ENCODE measurements at regions not wholly inside any gene's neighbourhood (a gene's known extent, or its start where the extent isn't known, plus 50 kb on each side); places are given as distances from the start of the nearest gene placed in this dataset.

GRCh38 chr6:133001040-133001565 is 186.7 kb downstream of the RPS12 start:
- Histone ChIP-seq H3K79me2 (ENCODE audit: insufficient read depth, low read length) (no peaks in the 10 kb centered on the region), H3K4me3 (ENCODE audit: low read length, poor library complexity, severe bottlenecking) (no peak overlapping the region), H3K27me3 (ENCODE audit: insufficient read depth, low read length, poor library complexity, severe bottlenecking) (no peaks in the 10 kb centered on the region), H2AFZ (ENCODE audit: low read length) (no peak overlapping the region), H3K9me3 (ENCODE audit: insufficient read depth, low read depth, low read length) (no peaks in the 10 kb centered on the region), H3F3A (ENCODE audit: low read depth) (no peaks in the 10 kb centered on the region), H3K36me3 (ENCODE audit: insufficient read depth, low read length) (no peaks in the 10 kb centered on the region), H4K20me1 (ENCODE audit: insufficient read depth, low read length, poor library complexity, severe bottlenecking) (no peaks in the 10 kb centered on the region), H3K4me1 (ENCODE audit: insufficient read depth, low read length, poor library complexity, severe bottlenecking) (no peaks in the 10 kb centered on the region), H3K4me2 (ENCODE audit: low read depth, low read length, poor library complexity, severe bottlenecking) (no peak overlapping the region), H3K9me2 (replicated peaks; ENCODE audit: low read depth, low read length) (no peaks in the 10 kb centered on the region), H3K9ac (ENCODE audit: low read depth, low read length, poor library complexity, severe bottlenecking) (no peak overlapping the region)
- TF ChIP-seq CTCF (conservative IDR thresholded peaks at IDR 0.05; ENCODE audit: low read length) (no peak), EZH2phosphoT487 (IDR thresholded peaks at IDR 0.05; ENCODE audit: borderline replicate concordance) (no peak)

- H3K9ac ChIP-seq (ENCODE audit: low read depth, low read length, poor library complexity, severe bottlenecking) = no peak overlapping the region
- H3K79me2 ChIP-seq (ENCODE audit: insufficient read depth, low read length) = no peaks in the 10 kb centered on the region
- H3K4me2 ChIP-seq (ENCODE audit: low read depth, low read length, poor library complexity, severe bottlenecking) = no peak overlapping the region
- no peak overlapping the region for H2AFZ ChIP-seq (ENCODE audit: low read length)
- H3K4me3 ChIP-seq (ENCODE audit: low read length, poor library complexity, severe bottlenecking) = no peak overlapping the region
- no peaks in the 10 kb centered on the region for H3K36me3 ChIP-seq (ENCODE audit: insufficient read depth, low read length)
- TF ChIP-seq CTCF (conservative IDR thresholded peaks at IDR 0.05; ENCODE audit: low read length) = no peak
- no peak for TF ChIP-seq EZH2phosphoT487 (IDR thresholded peaks at IDR 0.05; ENCODE audit: borderline replicate concordance)
- H3K9me2 ChIP-seq (replicated peaks; ENCODE audit: low read depth, low read length) = no peaks in the 10 kb centered on the region
- H3K4me1 ChIP-seq (ENCODE audit: insufficient read depth, low read length, poor library complexity, severe bottlenecking) = no peaks in the 10 kb centered on the region
- H3K27me3 ChIP-seq (ENCODE audit: insufficient read depth, low read length, poor library complexity, severe bottlenecking) = no peaks in the 10 kb centered on the region
- no peaks in the 10 kb centered on the region for H3K9me3 ChIP-seq (ENCODE audit: insufficient read depth, low read depth, low read length)
- H3F3A ChIP-seq (ENCODE audit: low read depth) = no peaks in the 10 kb centered on the region
- H4K20me1 ChIP-seq (ENCODE audit: insufficient read depth, low read length, poor library complexity, severe bottlenecking) = no peaks in the 10 kb centered on the region
Measured at GRCh38 chr6:133004304-133004884, 190.0 kb downstream of the RPS12 start.

GRCh38 chr6:133012774-133013173 is 198.4 kb downstream of the RPS12 start:
- TF ChIP-seq CTCF (conservative IDR thresholded peaks at IDR 0.05; ENCODE audit: low read length) (no peak), EZH2phosphoT487 (IDR thresholded peaks at IDR 0.05; ENCODE audit: borderline replicate concordance) (no peak)
- no peak overlapping the region for H3K4me2 ChIP-seq (ENCODE audit: low read depth, low read length, poor library complexity, severe bottlenecking)
- no peaks in the 10 kb centered on the region for H3K27me3 ChIP-seq (ENCODE audit: insufficient read depth, low read length, poor library complexity, severe bottlenecking)
- H3K9me3 ChIP-seq (ENCODE audit: insufficient read depth, low read depth, low read length) = no peaks in the 10 kb centered on the region
- no peaks in the 10 kb centered on the region for H3K36me3 ChIP-seq (ENCODE audit: insufficient read depth, low read length)
- H3K4me3 ChIP-seq (ENCODE audit: low read length, poor library complexity, severe bottlenecking) = no peak overlapping the region
- H3K9ac ChIP-seq (ENCODE audit: low read depth, low read length, poor library complexity, severe bottlenecking) = no peak overlapping the region
- no peaks in the 10 kb centered on the region for H3K9me2 ChIP-seq (replicated peaks; ENCODE audit: low read depth, low read length)
- peaks cover 8% of the 10 kb centered on the region; the same call in 1 of the 2 replicates for H3F3A ChIP-seq (ENCODE audit: low read depth)
- H4K20me1 ChIP-seq (ENCODE audit: insufficient read depth, low read length, poor library complexity, severe bottlenecking) = no peaks in the 10 kb centered on the region
- no peak overlapping the region for H2AFZ ChIP-seq (ENCODE audit: low read length)
- H3K79me2 ChIP-seq (ENCODE audit: insufficient read depth, low read length) = no peaks in the 10 kb centered on the region
- peaks cover 16% of the 10 kb centered on the region for H3K4me1 ChIP-seq (ENCODE audit: insufficient read depth, low read length, poor library complexity, severe bottlenecking)

All from Loucy (cell line).